ENCODE measurements at regions not wholly inside any gene's neighbourhood (a gene's known extent, or its start where the extent isn't known, plus 50 kb on each side); places are given as distances from the start of the nearest gene placed in this dataset.

DNA sequence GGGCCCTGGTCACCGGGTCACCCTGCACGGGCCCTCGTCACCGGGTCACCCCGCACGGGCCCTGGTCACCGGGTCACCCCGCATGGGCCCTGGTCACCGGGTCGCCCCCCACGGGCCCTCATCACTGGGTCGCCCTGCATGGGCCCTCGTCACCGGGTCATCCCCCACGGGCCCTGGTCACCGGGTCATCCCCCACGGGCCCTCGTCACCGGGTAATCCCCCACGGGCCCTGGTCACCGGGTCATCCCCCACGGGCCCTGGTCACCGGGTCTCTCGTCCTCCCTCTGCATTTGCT, 77.6 kb downstream of the RIPK4 start:
- no peak for DNase-seq (ENCODE audit: low spot score)

DNA sequence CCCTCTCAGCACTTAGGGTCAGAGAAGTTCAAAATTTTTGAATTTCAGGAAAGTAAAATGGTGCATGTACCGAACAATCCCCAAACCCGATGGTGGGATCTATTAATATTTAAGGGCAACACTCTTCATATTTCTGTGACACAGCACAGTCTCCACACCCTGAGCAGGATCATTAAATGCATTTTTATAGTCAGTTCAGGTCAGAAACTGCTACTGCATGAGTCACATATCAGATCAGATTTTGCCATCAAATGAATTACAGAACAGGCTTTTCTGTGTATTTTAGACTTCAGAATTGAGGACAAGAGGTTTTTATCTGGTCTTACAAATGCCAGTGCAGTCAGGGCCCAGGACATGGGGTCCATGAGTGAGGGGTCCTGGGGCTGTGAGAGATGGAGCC, 79.2 kb downstream of the RIPK4 start:
- no peak for DNase-seq (ENCODE audit: low spot score)

DNA sequence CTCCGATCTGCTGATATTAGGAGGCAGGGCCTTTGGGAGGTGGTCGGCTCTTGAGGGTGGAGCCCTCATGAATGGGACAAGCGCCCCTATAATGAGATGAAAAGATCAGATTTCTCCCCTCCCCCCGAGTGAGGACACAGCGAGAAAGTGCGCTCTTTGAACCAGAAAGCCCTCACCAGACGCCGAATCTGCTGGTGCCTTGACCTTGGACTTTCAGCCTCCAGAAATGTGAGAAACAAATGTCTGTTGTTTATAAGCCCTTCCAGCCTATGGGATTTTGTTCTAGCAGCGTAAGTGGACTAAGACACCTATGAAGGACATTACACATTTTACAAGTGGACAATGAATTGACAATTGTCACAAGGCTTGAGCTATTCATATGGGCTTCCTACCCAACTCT, 80.2 kb downstream of the RIPK4 start:
- DNase-seq (ENCODE audit: low spot score): no peak

DNA sequence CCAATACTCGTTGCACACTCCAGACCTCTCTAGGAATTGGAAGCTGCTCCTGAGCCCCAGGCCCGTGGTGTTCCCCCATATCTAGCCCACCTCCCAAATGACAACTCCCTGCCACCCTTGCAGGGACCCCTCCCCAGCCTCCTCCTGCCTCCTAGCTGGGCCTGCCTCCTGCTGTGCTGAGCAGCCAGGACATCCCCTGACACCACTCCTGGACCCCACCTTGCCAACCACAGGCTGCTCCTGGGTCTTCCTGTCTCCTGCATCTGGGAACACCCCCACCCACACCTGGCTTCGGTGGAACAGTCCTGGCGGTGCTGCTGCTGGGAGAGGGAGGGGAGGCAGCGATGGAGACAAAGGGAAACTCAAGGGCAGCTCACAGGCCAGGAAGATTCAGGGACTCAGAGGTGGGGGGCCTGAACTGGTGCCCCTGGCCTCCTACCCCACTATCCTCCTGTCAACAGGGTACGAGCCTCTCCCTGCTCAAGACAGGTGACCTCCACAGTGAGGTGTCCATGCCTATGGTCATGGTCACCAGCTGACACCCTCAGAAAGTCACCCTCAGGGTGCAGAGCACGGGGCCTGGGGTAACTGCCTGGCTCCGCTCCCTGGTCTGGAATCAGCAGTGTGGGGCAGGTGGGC, 81.2 kb downstream of the RIPK4 start:
- no peak for DNase-seq (ENCODE audit: low spot score)

DNA sequence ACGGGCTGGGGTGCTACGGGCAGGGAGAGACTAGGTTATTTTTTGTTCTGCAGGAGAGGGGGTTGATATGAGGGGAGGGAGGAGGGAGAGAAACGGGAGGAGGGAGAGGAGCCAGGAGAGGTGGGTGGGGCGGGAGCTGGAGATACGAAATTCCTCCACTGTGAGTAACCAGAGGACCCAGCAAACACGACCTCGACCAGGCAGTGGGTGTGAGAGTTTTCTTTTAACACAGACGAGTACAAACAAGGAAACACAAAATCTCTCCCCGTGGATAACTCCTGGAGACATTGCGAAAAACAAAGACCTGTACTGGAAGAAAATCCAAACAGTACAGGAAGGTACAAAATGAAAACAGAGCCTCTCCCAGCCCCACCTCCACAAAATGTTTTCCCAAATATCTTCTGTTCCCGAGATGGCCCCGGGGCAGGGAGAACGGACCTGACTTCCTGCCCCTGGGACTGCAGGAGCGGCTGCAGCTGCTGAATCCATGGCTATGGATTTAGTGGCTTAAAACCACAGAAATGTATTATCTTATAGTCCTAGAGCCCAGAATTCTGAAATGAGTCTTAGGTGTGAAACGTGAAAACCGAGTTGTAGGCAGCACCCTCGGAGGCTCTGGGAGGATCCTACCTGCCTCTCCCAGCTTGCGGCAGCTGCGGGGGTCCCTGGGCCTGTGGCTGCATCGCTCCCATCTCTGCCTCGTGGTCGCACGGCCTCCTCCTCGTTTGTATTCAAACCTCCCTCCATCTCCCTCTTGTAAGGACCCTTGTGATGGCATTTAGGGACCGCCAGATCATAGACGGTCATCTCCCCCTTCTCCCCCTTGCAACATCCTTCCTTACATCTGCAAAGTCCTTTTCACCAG, 82.2 kb downstream of the RIPK4 start:
- peak; percentile 51 for DNase-seq (ENCODE audit: low spot score)

DNA sequence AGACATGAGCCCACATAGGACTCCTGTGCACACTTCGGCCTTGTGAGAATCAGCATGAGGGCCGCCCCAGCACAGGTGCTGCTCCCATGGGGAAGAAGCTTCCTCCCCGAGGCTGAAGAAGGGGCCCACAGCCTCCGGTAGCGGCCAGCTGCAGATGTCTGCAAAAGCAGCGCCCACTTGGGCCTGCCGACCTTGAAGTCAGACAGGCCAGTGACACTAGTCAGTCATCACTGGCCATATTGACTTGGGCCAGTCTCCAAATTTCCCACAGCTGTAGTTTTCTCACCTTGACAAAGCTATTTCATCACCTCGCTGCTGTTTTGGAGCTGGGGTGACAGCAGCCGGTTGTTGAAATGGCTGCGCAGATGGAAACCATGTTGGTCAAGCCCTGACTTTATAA, 83.0 kb downstream of the RIPK4 start:
- no peak for DNase-seq (ENCODE audit: low spot score)

DNA sequence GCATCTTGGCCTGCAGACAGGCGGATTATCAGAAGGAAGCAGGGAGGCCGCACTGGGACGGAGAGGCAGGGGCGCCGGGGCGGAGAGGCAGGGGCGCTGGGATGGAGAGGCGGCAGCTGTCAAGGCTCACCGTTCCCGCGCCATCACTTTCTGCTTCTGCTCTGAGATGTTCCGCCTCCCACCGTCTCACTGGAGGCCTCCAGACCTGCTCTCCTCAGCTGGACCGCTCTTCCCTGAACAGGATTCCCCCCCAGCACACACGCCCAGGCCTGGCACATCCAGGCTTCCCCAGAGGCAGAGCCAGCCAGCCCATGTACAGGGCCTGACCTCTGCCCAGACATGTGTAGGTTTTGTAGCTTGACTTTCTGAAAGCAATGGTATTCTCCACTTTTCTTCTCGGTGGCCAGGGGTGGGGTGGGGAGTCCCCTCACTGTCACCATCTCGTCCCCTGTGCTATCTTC, 84.1 kb downstream of the RIPK4 start:
- DNase-seq (ENCODE audit: low spot score): no peak

DNA sequence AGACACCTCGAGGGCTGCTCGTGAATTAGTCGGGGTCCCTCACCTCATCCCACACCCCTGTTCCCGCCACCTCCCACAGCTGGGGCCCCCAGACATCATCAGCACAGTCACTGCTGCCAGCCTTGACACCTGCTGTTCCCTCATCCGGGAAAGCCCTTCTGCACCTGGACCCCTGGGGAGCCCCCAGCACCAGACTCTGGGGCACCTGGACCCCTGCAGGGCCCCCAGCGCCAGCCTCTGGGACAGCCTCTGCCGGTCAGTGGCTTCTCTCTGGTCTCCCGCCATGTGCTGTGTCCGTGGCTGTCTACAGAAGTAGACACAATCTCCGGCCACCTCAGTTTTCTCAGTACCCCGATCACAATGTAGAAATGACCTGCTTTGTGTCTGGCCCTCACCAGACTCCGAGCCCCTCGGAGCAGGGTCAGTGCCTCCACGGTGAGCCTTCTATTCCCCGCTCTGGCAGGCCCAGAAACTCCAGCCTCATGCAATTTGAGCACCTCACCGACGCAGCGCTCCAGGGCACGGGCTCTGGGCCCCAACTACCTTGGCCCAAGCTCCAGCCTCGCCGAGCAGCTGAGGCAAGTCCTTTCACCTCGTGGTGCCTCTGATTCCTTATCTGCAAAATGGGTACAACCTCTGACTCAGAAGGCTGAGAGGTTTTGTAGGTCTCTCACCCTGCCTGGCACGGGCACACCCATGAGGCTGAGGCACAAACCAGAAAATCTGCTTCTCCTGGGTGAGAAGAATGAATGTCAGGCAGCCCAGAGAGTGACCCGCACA, 84.7 kb downstream of the RIPK4 start:
- DNase-seq (ENCODE audit: low spot score): no peak

DNA sequence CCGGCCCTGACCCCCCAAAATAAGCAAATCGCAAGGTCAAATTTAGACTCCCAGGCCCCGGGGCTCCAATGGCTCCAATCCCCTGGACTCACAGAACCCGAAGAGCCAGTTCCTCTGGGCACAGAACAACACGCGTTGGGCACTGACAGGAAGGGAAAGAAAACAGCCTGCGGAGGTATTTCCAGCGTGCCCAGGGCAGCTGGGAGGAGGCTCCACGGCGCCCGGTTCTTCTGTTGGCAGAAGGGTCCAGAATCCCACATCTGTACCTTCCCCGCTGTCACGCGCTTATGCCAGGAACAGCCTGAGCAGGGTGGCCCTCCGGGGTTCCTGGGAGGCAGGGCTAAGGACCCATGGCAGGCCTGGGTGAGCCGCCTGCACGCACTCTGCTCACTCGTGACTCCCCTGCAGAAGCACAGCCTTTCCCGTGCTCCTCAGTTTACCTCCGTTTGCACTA, 85.5 kb downstream of the RIPK4 start:
- no peak for DNase-seq (ENCODE audit: low spot score)

DNA sequence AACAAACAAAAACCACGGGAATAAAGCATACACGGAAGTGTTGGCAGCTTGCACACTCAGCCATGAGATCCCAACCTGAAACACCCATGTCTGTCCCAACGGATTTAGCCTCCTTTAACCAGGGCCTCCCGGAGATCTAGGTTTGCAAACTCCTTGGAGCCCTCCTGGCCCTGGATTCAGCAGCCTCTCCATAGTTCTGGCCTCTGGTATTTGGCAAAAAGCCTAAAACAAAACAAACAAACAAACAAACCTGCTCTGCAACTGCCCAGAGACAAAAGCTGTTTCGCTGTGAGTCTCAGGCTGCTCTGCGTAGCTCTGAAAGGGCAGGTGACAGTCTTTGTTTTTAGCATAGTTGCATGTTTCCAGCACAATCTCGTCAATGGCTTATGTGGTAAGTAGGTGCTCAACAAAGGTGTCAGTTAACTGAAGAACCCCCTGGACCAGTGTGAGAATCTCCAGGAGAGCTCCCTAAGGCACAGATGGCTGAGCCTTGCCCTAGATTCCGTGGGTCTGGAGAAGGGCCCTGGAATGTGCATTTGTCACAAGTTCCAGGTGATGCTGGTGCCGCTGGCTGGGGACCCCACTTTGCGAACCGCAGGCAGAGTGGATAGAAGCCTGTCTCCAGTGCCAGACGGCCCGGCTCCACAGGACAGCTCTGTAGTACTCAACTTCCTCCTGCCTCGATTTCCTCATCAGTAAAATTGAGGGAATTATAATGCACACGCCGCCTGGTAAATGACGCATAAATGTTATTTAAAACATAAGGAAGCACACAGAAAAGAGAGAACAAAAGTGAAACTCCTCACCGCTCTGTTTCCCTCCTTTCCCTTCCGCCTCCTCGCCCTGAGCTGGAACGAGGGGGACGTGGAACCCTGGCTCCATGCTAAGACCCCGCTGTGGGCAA, 86.2 kb downstream of the RIPK4 start:
- DNase-seq (ENCODE audit: low spot score): no peak

DNA sequence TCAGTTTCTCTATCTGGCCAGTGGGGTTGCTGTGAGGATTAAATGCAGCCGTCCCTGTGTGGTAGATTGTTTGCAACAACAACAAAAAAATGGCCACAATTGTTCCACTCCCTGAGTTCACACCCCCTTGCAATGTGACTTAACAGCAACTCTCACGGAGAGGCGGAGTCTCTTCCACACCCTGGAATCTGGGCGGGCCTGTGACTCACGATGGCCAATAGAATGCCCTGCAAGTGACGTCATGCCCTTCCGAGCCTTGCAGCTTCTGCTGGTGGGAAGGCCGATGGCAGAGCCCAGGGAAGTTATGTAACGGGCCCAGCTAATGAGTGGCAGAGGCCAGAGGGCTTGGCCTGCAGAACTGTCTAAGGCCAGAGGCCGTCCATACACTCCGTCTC, 87.9 kb downstream of the RIPK4 start:
- peak; percentile 98 for DNase-seq (ENCODE audit: low spot score)

DNA sequence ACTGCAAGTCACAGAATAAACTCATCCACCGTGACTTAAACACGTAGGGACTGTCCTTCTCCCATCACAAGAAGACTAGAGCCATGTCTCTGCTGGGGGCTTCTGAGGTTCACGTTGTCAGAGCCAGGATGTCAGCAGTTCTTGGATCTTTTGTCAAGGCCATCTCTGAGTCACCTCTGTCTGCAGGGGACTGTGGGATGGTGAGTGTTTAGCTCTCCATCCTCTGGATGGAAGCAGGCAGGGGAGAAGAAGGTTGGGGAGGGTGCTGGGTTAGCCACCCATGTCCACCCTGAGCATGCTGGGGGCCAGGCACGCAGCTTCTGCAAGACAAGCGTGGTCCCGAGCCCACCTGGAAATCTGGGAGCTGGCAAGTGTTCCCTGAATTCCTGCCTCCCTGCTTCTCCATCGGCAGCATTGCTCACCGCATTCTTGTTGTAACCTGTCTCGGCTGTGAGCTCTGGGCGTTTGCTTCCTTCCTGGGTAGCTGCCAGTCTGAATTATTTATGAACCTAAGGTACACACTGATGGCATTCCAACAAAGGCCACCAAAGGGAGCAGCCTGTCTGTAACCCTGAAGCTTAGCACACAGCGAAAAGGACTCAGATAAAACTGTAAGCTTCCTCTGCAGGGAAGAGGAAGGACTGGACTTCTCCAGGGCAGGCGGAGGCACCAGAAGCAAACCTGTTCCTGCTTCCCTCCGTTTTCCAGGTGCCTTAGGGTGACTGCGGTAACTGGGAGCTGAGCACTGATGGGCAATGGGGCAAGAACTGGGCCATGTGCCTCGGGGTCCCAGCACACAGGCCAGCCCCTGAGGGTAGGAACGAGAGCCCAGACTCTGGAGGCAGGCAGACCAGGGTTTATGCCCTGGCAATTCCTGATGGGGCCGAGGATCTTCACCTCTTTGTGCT, 88.6 kb downstream of the RIPK4 start:
- no peak for DNase-seq (ENCODE audit: low spot score)

DNA sequence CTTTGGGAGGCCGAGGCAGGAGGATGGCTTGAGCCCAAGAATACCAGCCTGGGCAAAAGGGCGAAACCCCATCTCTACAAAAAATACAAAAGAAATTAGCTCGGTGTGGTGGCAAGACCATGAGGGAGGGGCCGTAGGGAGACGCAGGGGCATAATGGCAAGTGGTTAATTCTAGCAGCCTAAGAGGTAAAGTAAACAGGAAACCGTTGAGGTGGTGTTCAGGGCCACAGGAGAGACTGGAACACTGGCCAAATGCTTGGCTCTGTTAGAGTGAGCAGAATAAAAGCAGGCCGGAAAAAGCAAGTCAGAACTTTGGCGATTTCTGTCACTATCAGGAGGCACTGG, 89.2 kb downstream of the RIPK4 start:
- no peak for DNase-seq (ENCODE audit: low spot score)

DNA sequence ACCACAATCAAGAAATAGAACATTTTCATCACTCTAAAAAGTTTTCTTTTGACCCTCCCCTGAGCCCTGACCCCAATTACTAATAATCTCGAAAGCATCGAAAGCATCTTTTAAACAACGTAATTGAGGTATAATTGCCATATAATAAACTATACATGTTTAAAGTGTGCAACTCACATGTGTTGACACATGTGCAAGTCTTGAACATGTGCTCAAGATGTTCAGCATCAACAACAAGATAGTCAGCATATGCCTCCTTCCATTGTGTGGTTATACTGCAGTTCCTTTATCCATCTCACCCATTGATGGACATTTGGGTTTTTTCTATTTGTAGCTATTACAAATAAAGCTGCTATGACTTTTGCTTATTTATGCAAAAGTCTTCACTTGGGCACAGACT, 90.7 kb downstream of the RIPK4 start:
- no peak for DNase-seq (ENCODE audit: low spot score)

DNA sequence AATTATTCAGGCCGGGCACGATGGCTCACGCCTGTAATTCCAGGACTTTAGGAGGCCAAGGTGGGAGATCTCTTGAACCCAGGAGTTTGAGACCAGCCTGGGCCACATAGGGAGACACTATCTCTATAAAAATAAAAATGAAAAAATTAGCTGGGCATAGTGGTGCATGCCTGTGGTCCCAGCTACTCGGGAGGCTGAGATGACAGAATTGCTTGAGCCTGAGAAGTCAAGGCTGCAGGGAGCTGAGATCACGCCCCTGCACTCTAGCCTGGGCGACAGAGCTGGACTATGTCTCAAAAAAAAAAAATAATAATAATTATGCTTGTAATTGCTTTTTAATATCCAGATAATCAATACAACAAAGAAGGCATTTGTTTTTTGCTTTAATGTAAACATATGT, 91.3 kb downstream of the RIPK4 start:
- DNase-seq (ENCODE audit: low spot score): no peak

DNA sequence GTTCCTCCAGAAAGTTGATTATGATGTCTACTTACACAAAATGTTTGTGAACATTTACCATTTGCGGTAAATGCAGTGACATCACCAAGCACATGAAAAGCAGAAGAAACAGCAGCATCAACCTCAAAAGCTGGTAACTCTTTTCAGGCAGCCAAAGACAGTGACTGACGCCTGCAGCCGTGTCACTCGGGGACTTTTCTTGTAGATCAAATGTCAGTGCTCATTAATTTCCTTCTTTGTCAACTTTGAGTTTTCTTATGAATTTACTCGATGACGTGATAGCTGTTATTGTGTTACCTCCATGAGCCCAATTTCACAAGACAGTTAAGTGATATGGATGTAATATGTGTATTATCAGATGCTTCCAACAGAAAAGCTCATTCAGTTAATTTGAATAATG, 92.5 kb downstream of the RIPK4 start:
- no peak for DNase-seq (ENCODE audit: low spot score)

DNA sequence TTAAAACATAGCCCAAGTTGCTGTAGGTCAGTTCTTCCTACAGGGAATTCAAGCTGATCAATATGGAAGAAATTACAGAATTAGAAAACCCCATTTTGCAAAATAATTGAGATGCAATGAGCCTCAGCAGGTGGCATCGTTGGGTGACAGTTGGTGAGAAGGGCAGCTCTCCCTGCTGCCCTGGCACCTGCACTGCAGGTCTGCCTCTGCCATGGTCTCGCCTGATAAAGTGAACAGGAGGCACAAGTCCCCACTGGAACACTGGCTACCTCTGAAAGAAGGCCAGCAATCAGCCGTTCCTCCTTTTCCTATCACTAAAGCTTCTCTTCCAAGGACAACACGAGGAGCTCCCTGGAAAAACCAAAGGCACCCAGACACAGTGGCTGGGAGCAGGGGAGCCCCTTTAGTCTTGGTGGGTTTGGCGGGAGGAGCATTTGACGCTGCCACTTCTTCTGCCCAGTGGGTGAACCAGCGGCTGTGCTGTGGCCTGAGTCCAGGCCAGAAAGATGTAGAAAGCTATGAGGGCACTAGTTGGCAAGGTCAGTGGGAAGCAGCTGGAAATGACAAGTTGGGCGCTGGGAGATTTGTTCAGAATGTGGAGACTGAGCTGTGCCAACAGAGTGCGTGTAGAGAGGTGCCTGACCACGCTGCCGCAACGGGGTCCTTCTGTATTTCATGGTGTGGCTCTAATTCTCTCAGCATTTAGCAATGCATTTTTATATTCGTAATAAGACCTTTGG, 93.1 kb downstream of the RIPK4 start:
- no peak for DNase-seq (ENCODE audit: low spot score)

DNA sequence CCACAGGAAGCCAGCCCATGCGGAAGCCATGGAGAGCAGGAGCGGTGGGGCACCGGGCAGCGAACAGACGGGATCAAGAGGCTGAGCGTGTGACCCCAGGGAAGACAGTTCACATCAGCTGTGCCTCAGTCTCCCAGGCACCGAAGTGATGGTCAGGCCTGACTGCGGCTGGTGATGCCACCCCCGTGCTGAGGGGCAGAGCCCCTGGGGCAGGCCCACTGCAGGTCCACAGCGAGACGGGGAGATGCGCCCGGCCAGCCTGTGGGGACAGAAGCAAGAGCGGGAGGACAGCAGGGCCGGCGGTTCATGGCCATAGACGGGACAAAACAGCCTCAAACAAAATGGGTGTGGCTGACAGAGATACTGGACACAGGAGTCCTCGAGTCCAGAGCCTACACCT, 93.8 kb downstream of the RIPK4 start:
- DNase-seq (ENCODE audit: low spot score): no peak

DNA sequence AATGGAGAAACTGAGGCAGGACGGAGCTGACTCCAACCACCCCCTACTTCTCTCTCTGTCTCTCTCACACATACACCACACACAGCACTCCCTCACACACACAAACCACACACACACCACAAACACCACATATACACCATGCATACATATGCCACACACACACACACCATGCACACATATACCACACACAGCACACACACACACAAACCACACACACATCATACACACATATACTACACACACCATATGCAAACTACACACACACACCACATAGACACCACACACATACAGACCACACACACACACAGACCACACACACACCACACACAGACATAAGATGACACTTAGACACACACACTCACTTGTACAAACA, 94.3 kb downstream of the RIPK4 start:
- DNase-seq (ENCODE audit: low spot score): no peak

DNA sequence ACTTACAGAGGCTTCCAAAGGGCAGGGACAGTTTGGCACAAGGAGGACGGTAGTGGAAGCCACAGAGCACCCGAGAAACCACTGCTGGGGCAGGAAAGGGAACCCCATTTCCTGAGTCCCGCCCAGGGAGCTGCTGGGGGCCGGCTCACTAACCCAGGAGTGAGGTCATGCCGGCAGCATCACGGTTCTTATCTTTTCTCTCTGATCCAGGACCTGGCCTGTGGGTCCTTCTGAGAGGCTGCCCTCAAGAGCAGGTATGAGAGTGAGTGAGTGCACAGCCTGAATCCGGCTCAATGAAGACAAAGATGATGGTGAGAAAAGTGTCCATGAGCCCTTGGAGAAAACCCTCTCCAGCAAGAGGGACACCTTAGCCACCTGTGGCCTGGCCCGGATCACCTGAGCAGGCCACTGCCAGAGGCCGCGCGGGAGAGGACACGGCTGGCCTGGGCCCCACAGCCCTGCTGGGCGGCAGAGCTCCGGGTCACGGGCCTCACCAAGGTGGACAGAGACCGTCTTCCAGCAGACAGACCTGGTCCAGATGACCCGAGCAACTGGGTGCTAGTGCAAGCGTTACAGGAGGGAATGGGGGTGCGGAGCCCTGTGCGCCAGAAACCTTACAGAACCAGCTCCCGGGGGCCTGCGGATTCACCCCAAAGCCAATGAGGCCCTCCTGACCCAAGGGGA, 94.9 kb downstream of the RIPK4 start:
- no peak for DNase-seq (ENCODE audit: low spot score)

Data from AG08395 (cell line).